Neuronal stem cell (in vitro differentiated cells): ENCODE measurements at regions not wholly inside any gene's neighbourhood (a gene's known extent, or its start where the extent isn't known, plus 50 kb on each side); places are given as distances from the start of the nearest gene placed in this dataset. TPM values are rescaled to one million over a fixed set of nuclear protein-coding genes. Genes with fewer than 3 reads are reported as not detected.

Experiments
- DNase-seq: peaks from one replicate; pipeline ENCODE4 v3.0.0-alpha.2; 2013; ENCODE audit warnings: low spot score
- H2AFZ ChIP-seq: one replicate; pipeline ENCODE4 v1.6.1; 2013; ENCODE audit warnings: mild to moderate bottlenecking, low read length, inconsistent platforms
- H2AK5ac ChIP-seq: 2 replicates; pipeline ENCODE4 v1.6.1; 2013; ENCODE audit warnings: low read depth, mild to moderate bottlenecking, inconsistent platforms, low read length, moderate library complexity, mixed read lengths
- H2BK120ac ChIP-seq: 2 replicates; pipeline ENCODE4 v1.6.1; 2013; ENCODE audit warnings: low read depth, mild to moderate bottlenecking, inconsistent platforms, low read length, moderate library complexity, mixed read lengths
- H2BK12ac ChIP-seq: one replicate; pipeline ENCODE4 v1.6.1; 2013; ENCODE audit warnings: low read length, inconsistent platforms
- H2BK15ac ChIP-seq: 2 replicates; pipeline ENCODE4 v1.6.1; 2013; ENCODE audit warnings: mild to moderate bottlenecking, low read length, inconsistent platforms, mixed read lengths
- H2BK5ac ChIP-seq: one replicate; pipeline ENCODE4 v1.6.1; 2013; ENCODE audit warnings: inconsistent platforms, mild to moderate bottlenecking, low read length, moderate library complexity
- H3K14ac ChIP-seq: one replicate; pipeline ENCODE4 v1.6.1; 2013; ENCODE audit warnings: low read length, inconsistent platforms
- H3K18ac ChIP-seq: 2 replicates; pipeline ENCODE4 v1.6.1; 2013; ENCODE audit warnings: low read length, inconsistent platforms
- H3K23ac ChIP-seq: 2 replicates; pipeline ENCODE4 v1.6.1; 2013; ENCODE audit warnings: low read depth, mild to moderate bottlenecking, mixed read lengths, low read length, inconsistent platforms; ENCODE audit not compliant: poor library complexity
- H3K27ac ChIP-seq: replicated peaks from 3 replicates; pipeline ENCODE4 v1.5.1; 2013; ENCODE audit warnings: low read length, inconsistent platforms
- H3K27me3 ChIP-seq, 3 experiments: 2 replicates each; pipeline ENCODE4 v1.6.1; 2013; ENCODE audit warnings: low read length in 3 of 3, mild to moderate bottlenecking in 2 of 3, inconsistent platforms in 1 of 3, low read depth in 1 of 3, mixed read lengths in 1 of 3, moderate library complexity in 1 of 3; ENCODE audit not compliant: control insufficient read depth in 3 of 3, insufficient read depth in 3 of 3
- H3K36me3 ChIP-seq, 2 donors: replicated peaks in 1 of 2; 2 replicates each; pipeline ENCODE4 v1.6.1; 2013; ENCODE audit warnings: low read length in 2 of 2; ENCODE audit not compliant: control insufficient read depth in 2 of 2, insufficient read depth in 2 of 2
- H3K4ac ChIP-seq: 2 replicates; pipeline ENCODE4 v1.6.1; 2013; ENCODE audit warnings: inconsistent platforms, mild to moderate bottlenecking, low read length, moderate library complexity
- H3K4me1 ChIP-seq, 2 donors: 1 replicate in 1 of 2; 2 replicates in 1 of 2; pipeline ENCODE4 v1.6.1; 2013; ENCODE audit warnings: low read length in 2 of 2, low read depth in 1 of 2; ENCODE audit not compliant: control insufficient read depth in 2 of 2, insufficient read depth in 1 of 2
- H3K4me2 ChIP-seq: one replicate; pipeline ENCODE4 v1.6.1; 2013; ENCODE audit warnings: mild to moderate bottlenecking, low read length, inconsistent platforms; ENCODE audit not compliant: insufficient read depth, poor library complexity, severe bottlenecking
- H3K4me3 ChIP-seq, 2 donors: 2 replicates each; pipeline ENCODE4 v1.5.1; 2013; ENCODE audit warnings: low read length in 2 of 2, mild to moderate bottlenecking in 2 of 2, inconsistent platforms in 1 of 2, moderate library complexity in 1 of 2
- H3K79me1 ChIP-seq: one replicate; pipeline ENCODE4 v1.6.1; 2013; ENCODE audit warnings: low read depth, mild to moderate bottlenecking, inconsistent platforms, low read length, moderate library complexity
- H3K9ac ChIP-seq: one replicate; pipeline ENCODE4 v1.6.1; 2013; ENCODE audit warnings: mild to moderate bottlenecking, low read depth, low read length, inconsistent platforms; ENCODE audit not compliant: poor library complexity
- H3K9me3 ChIP-seq, 2 donors: replicated peaks in 1 of 2; 2 replicates each; pipeline versions ENCODE3 to v1.6.1; 2013; ENCODE audit warnings: low read length in 2 of 2, mild to moderate bottlenecking in 2 of 2, inconsistent platforms in 1 of 2, low read depth in 1 of 2, mixed read lengths in 1 of 2, moderate library complexity in 1 of 2; ENCODE audit not compliant: control insufficient read depth in 2 of 2, insufficient read depth in 1 of 2
- H4K8ac ChIP-seq: one replicate; pipeline ENCODE4 v1.6.1; 2013; ENCODE audit warnings: low read depth, mild to moderate bottlenecking, inconsistent platforms, low read length, moderate library complexity
- H4K91ac ChIP-seq: one replicate; pipeline ENCODE4 v1.6.1; 2013; ENCODE audit warnings: low read length, low read depth, mild to moderate bottlenecking, inconsistent platforms; ENCODE audit not compliant: poor library complexity
- WGBS, 2 donors: extraction: QIAGEN DNeasy Blood & Tissue Kit; methylation state at CpG; one replicate each; pipeline ENCODE4 v1.1.7; 2013; ENCODE audit warnings: missing lambda C conversion rate in 2 of 2, mixed read lengths in 1 of 2; ENCODE audit not compliant: insufficient read length in 2 of 2, insufficient replicate concordance in 1 of 2; ENCODE audit errors: extremely low coverage in 2 of 2; 5-methylcytosine and 5-hydroxymethylcytosine counted together
- small RNA-seq: library from polyadenylated mRNA; stranded (forward); fragments of <200 nt; extraction: miRNeasy Mini kit (QIAGEN cat#:217004); gene quantifications from one replicate; pipeline ENCODE3, GENCODE V24; 2013; ENCODE audit not compliant: insufficient read depth

DNA sequence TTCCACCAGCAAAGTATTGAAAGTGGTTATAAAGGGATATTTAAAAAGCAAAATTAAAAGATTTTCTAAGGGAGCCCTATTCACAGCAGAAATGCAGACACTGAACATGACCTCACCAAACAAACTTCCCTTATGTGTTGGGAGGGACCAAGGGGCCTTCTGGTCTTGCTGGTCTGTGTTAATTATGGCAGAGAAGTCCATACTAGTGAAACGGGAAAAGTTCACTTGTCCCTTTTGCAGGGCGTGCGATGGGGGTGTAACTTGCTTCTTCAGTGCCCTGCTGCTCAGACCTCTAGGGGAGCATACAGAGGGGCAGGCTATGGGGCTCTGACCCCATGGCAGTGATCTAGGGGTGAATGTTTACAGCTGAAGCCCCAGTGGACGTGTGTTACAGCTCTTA lies 53.0 kb upstream of the ZNF337 start:
- Histone ChIP-seq H3K36me3 (no peaks in the 10 kb centered on the region), H3K4me2 (no peak overlapping the region), H3K4me3 (no peak overlapping the region), H3K4me1 (no peaks in the 10 kb centered on the region), H3K4ac (no peak overlapping the region), H2AK5ac (no peak overlapping the region), H2AFZ (no peak overlapping the region), H3K9me3 (no peaks in the 10 kb centered on the region), H3K18ac (no peak overlapping the region), H4K91ac (no peak overlapping the region), H2BK15ac (no peak overlapping the region), H2BK120ac (no peak overlapping the region), H3K14ac (no peak overlapping the region), H3K23ac (no peak overlapping the region), H2BK5ac (no peak overlapping the region), H2BK12ac (no peak overlapping the region), H3K27ac (no peak overlapping the region), H3K9ac (no peak overlapping the region), H3K79me1 (no peaks in the 10 kb centered on the region), H4K8ac (no peak overlapping the region), H3K27me3 (peaks cover 0 to 6% (median 0%) of the 10 kb centered on the region in 3 experiments)
- WGBS, 2 donors: no CpG with 5 or more reads among the region's 4 CpGs
- no peak for DNase-seq

Small RNA genes in the stretch of these regions (small RNA-seq; reads per million reads assigned to genes)
- not detected for gene CFTRP1
